ENCODE measurements at regions not wholly inside any gene's neighbourhood (a gene's known extent, or its start where the extent isn't known, plus 50 kb on each side); places are given as distances from the start of the nearest gene placed in this dataset.

GRCh38 chr3:139772539-139773500 lies 95.0 kb upstream of the NMNAT3 start:
- no peak for TF ChIP-seq EP300 (IDR thresholded peaks at IDR 0.05)
- TF ChIP-seq, protein P1, sequence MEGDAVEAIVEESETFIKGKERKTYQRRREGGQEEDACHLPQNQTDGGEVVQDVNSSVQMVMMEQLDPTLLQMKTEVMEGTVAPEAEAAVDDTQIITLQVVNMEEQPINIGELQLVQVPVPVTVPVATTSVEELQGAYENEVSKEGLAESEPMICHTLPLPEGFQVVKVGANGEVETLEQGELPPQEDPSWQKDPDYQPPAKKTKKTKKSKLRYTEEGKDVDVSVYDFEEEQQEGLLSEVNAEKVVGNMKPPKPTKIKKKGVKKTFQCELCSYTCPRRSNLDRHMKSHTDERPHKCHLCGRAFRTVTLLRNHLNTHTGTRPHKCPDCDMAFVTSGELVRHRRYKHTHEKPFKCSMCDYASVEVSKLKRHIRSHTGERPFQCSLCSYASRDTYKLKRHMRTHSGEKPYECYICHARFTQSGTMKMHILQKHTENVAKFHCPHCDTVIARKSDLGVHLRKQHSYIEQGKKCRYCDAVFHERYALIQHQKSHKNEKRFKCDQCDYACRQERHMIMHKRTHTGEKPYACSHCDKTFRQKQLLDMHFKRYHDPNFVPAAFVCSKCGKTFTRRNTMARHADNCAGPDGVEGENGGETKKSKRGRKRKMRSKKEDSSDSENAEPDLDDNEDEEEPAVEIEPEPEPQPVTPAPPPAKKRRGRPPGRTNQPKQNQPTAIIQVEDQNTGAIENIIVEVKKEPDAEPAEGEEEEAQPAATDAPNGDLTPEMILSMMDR (IDR thresholded peaks at IDR 0.05), result no peak
- no peak for TF ChIP-seq POLR2A (IDR thresholded peaks at IDR 0.05)
